Gastroesophageal sphincter (tissue), 4 donors: ENCODE measurements at regions not wholly inside any gene's neighbourhood (a gene's known extent, or its start where the extent isn't known, plus 50 kb on each side); places are given as distances from the start of the nearest gene placed in this dataset.

Source experiments
- ATAC-seq: fragments of 150-250 bp; one replicate; pipeline ENCODE4 v1.9.1; 2016; ENCODE audit warnings: mild to moderate bottlenecking, moderate library complexity
- H3K27ac ChIP-seq, 4 donors: fragments of 200-600 bp; sonication (generic) in 3 of 4; 1 replicate in 3 of 4; 2 replicates in 1 of 4; pipeline ENCODE4 v1.5.1; 2016 to 2019
- H3K27me3 ChIP-seq: fragments of 200-600 bp; sonication (generic); one replicate; pipeline ENCODE4 v1.5.1; 2019
- H3K36me3 ChIP-seq, 2 donors: fragments of 200-600 bp; sonication (generic); one replicate each; pipeline ENCODE4 v1.5.1; 2019; ENCODE audit warnings: control low read depth in 1 of 2
- H3K4me1 ChIP-seq, 3 donors: fragments of 200-600 bp; sonication (generic); 1 replicate in 2 of 3; 2 replicates in 1 of 3; pipeline ENCODE4 v1.5.1; 2016 to 2019; ENCODE audit warnings: control low read depth in 2 of 3
- H3K4me3 ChIP-seq, 2 donors: fragments of 200-600 bp; sonication (generic); one replicate each; pipeline ENCODE4 v1.5.1; 2019; ENCODE audit warnings: mild to moderate bottlenecking in 1 of 2, moderate library complexity in 1 of 2
- H3K9me3 ChIP-seq, 3 donors: fragments of 200-600 bp; sonication (generic); one replicate each; pipeline ENCODE4 v1.5.1; 2017 to 2019; ENCODE audit warnings: control low read depth in 2 of 3
- EP300 ChIP-seq: sonication (generic); formaldehyde crosslinking; IDR thresholded peaks from one replicate; pipeline ENCODE4 v1.6.1; 2017; ENCODE audit warnings: antibody characterized with exemption, mild to moderate bottlenecking
- POLR2A ChIP-seq, 2 donors: fragments of 450-650 bp; IDR thresholded peaks; one replicate each; pipeline ENCODE4 v1.6.1; 2017; ENCODE audit warnings: antibody characterized with exemption in 2 of 2, mild to moderate bottlenecking in 2 of 2, moderate library complexity in 1 of 2
- POLR2AphosphoS5 ChIP-seq: sonication (generic); formaldehyde crosslinking; IDR thresholded peaks from one replicate; pipeline ENCODE4 v1.6.1; 2017; ENCODE audit warnings: antibody characterized with exemption
- WGBS, 2 donors: methylation state at CpG; one replicate each; pipeline ENCODE4 v1.1.5; 2018; ENCODE audit warnings: low coverage in 1 of 2; 5-methylcytosine and 5-hydroxymethylcytosine counted together
- TF ChIP-seq, protein P1 (sequence below), 4 experiments: fragments of 200-600 bp in 2 of 4; fragments of 450-650 bp in 2 of 4; sonication (generic) in 1 of 4; IDR thresholded peaks; one replicate each; pipeline ENCODE4 v1.5.1; 2017 to 2019; ENCODE audit warnings: antibody characterized with exemption in 4 of 4, mild to moderate bottlenecking in 2 of 4, moderate library complexity in 2 of 4

DNA sequence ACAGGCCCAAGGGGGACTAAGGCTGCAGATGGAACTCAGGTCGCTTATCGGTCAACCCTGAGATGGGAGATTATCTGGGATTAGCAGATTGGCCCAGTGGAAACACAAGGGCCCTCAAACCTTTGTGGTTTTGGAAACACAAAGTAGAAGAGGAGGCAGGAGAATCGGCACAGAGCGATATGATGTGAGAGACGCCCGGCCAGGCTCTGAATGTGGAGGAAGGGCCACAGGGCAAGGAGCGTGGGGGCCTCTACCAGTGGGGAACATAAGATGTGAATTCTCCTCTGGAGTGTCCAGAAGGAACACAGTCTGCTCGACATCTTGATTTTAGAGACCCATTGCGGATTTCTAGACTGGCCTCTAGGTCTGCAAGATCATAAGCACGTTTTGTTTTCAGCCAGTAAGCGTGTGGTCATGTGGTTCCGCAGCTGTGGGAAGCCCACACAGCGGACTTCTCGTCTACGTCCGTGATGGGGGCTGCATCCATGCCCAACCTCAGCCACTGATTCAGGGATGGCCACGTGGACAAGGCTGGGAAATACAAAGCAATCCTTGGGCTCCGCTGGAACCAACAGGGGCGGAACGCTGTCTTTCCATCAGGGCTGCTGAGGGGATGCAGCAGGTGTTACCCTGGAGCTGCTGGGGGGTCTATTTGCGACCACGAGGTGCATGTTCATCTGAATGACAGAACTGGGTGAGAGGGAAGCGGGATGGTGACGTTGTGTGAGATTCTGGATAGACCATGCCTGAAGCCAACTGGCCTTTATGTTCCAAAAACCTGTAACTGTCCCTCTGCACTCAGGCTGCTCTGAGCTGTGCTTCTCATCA lies 127.6 kb upstream of the PMEPA1 start:
- TF ChIP-seq POLR2A (IDR thresholded peaks at IDR 0.05) (no peak), POLR2AphosphoS5 (no peak), EP300 (no peak)
- TF ChIP-seq, protein P1, sequence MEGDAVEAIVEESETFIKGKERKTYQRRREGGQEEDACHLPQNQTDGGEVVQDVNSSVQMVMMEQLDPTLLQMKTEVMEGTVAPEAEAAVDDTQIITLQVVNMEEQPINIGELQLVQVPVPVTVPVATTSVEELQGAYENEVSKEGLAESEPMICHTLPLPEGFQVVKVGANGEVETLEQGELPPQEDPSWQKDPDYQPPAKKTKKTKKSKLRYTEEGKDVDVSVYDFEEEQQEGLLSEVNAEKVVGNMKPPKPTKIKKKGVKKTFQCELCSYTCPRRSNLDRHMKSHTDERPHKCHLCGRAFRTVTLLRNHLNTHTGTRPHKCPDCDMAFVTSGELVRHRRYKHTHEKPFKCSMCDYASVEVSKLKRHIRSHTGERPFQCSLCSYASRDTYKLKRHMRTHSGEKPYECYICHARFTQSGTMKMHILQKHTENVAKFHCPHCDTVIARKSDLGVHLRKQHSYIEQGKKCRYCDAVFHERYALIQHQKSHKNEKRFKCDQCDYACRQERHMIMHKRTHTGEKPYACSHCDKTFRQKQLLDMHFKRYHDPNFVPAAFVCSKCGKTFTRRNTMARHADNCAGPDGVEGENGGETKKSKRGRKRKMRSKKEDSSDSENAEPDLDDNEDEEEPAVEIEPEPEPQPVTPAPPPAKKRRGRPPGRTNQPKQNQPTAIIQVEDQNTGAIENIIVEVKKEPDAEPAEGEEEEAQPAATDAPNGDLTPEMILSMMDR (IDR thresholded peaks at IDR 0.05), result no peak
- Histone ChIP-seq H3K27ac (no peak overlapping the region), H3K36me3 (no peaks in the 10 kb centered on the region), H3K9me3 (no peaks in the 10 kb centered on the region), H3K27me3 (peaks cover 6% of the 10 kb centered on the region), H3K4me3 (no peak overlapping the region), H3K4me1 (no peaks in the 10 kb centered on the region)
- no peak for ATAC-seq
- 94 to 100% methylated on average over 2 to 10 of the region's 24 CpGs for WGBS, 2 donors

DNA sequence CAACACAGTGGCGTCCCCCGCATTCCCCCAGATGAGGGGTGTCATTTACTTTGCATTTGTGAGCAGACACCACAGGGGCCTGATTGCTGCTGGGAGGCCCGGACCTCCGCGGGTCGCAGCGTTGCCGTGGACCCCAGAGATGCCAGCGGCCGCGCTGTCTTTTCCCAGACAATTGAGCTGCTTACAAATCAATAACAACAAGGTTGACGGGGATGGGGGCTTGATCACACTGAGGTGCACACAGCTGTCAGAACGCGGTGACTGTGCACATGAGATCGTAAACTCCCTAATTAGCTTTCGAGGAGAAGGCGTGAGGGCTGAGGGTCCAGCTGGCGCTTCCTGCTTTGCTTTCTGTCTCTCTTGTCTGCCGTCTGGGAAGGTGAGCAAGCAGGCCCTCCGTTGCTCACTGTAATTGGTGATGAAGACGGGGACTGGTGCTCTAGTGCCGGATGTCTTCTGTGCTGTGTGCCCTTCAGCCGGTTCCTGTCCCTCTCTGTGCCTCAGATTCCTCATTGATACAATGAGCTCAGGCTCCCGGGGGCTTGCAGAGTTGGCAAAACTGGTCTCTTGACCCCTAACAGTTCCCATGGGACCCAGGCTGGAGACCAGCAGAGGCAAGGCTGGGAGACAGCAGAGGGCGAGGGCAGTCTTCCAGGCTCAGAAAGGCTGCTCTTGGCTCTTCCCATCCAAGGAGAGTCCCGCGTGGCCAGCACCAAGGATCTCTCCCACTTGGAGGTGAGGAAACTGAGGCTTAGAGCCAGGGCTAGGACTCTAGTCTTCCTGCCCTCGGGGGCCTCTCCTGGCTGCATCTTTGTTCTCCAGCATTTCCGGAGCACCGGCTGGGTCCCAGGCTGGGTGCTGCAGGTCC lies 126.0 kb upstream of the PMEPA1 start:
- TF ChIP-seq POLR2AphosphoS5 (no peak), POLR2A (IDR thresholded peaks at IDR 0.05) (no peak), EP300 (no peak)
- TF ChIP-seq, protein P1 (IDR thresholded peaks at IDR 0.05), result no peak
- Histone ChIP-seq H3K36me3 (no peaks in the 10 kb centered on the region), H3K27ac (no peak overlapping the region), H3K4me3 (no peak overlapping the region), H3K4me1 (no peaks in the 10 kb centered on the region), H3K27me3 (peaks cover 6% of the 10 kb centered on the region), H3K9me3 (no peaks in the 10 kb centered on the region)
- 78 to 84% methylated on average over 10 to 13 of the region's 30 CpGs for whole genome bisulfite sequencing, 2 donors
- ATAC-seq, result no peak

DNA sequence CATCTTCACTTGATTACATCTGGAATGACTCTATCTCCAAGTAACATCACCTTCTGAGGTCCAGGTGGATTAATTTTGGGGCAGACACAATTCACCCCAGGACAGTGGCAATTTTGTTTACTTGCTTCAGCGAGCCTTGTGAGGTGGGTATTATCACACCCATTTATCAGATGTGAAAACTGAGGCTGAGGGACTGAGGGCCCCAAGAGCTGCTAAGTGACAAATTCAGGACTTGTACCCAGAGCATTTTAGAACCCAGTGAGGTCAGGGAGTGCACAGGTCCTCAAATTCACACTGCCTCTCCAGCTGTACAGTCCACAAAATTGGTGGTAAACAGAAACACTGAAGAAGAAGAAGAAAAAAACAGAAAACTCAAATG lies 125.2 kb upstream of the PMEPA1 start:
- H3K27ac ChIP-seq, result no peak overlapping the region
- no peaks in the 10 kb centered on the region for H3K9me3 ChIP-seq
- 100% methylated on average over 1 of the region's 1 CpG for WGBS, 2 donors
- H3K4me1 ChIP-seq, result no peaks in the 10 kb centered on the region
- TF ChIP-seq EP300 (no peak), POLR2A (IDR thresholded peaks at IDR 0.05) (no peak), POLR2AphosphoS5 (no peak)
- TF ChIP-seq, protein P1 (IDR thresholded peaks at IDR 0.05), result no peak
- no peaks in the 10 kb centered on the region for H3K36me3 ChIP-seq
- ATAC-seq, result no peak
- H3K27me3 ChIP-seq, result peaks cover 6% of the 10 kb centered on the region
- no peak overlapping the region for H3K4me3 ChIP-seq

DNA sequence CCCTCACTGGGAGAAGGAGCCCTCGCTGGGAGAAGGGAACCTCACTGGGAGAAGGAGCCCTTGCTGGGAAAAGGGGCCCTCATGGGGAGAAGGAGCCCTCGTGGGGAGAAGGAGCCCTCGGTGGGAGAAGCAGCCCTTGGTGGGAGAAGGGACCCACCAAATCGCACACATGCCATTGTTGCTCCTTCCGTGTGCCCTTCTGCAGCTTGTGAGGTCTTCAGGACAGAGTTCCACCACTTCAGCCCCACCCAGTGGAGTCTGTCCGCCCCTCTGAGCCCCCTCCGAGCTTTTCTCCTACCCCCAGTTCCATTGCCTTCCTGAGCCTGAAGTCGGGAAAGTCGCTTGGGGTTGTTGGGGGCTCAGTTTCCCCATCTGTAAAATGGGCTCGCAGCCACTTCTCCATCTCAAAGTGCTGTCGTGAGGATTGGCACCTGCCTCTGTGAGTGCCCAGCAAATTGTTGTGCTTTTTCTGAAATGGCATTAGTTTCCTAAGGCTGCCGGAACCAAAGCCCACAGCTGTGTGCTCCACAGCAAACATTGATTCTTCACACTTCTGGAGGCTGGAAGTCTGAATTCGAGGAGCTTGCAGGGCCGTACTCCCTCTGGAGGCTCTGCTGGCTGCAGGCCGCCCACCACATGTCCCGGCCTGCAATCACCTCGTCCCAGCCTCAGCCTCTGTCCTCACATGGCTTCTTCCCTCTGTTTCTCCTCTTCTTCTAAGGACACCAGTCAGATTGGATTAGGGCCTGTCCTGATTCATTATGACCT lies 124.7 kb upstream of the PMEPA1 start:
- TF ChIP-seq POLR2AphosphoS5 (no peak), POLR2A (IDR thresholded peaks at IDR 0.05) (no peak), EP300 (no peak)
- TF ChIP-seq, protein P1 (IDR thresholded peaks at IDR 0.05), result no peak
- Histone ChIP-seq H3K36me3 (no peaks in the 10 kb centered on the region), H3K27me3 (peaks cover 6% of the 10 kb centered on the region), H3K27ac (no peak overlapping the region), H3K9me3 (no peaks in the 10 kb centered on the region), H3K4me1 (no peaks in the 10 kb centered on the region), H3K4me3 (no peak overlapping the region)
- 70 to 87% methylated on average over 5 of the region's 17 CpGs for WGBS, 2 donors
- ATAC-seq, result no peak
